HG02759 (cell line): ENCODE measurements at regions not wholly inside any gene's neighbourhood (a gene's known extent, or its start where the extent isn't known, plus 50 kb on each side); places are given as distances from the start of the nearest gene placed in this dataset.

Experiments used
- ATAC-seq: cut with Tn5 transposase; IDR thresholded peaks from one replicate; pipeline ENCODE4 v1.9.1; 2021; ENCODE audit warnings: mild to moderate bottlenecking, moderate library complexity; ENCODE audit not compliant: unreplicated experiment

- no peak for ATAC-seq
Measured at GRCh38 chr20:51111290-51111689, 88.4 kb upstream of the KCNG1 start.

- ATAC-seq: no peak
Measured at GRCh38 chr20:51108638-51109363, 85.9 kb upstream of the KCNG1 start.

DNA sequence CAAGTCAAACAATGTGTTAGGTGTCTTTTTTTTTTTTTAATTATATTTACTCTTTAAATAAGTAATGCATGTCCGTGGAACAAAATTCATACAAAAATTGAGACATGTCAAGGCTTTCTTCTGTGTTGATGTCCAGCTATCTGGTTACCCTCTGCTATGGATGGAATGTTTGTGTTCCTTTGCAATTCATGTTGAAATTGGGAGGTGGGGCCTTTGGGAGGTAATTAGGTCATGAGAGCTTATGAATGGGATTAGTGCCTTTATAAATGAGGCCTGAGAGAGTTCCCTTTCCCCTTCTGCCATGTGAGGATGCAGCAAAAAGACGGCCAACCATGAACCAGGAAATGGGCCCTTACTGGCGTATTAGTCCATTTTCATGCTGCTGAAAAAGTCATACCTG, 83.1 kb upstream of the KCNG1 start:
- ATAC-seq: no peak

DNA sequence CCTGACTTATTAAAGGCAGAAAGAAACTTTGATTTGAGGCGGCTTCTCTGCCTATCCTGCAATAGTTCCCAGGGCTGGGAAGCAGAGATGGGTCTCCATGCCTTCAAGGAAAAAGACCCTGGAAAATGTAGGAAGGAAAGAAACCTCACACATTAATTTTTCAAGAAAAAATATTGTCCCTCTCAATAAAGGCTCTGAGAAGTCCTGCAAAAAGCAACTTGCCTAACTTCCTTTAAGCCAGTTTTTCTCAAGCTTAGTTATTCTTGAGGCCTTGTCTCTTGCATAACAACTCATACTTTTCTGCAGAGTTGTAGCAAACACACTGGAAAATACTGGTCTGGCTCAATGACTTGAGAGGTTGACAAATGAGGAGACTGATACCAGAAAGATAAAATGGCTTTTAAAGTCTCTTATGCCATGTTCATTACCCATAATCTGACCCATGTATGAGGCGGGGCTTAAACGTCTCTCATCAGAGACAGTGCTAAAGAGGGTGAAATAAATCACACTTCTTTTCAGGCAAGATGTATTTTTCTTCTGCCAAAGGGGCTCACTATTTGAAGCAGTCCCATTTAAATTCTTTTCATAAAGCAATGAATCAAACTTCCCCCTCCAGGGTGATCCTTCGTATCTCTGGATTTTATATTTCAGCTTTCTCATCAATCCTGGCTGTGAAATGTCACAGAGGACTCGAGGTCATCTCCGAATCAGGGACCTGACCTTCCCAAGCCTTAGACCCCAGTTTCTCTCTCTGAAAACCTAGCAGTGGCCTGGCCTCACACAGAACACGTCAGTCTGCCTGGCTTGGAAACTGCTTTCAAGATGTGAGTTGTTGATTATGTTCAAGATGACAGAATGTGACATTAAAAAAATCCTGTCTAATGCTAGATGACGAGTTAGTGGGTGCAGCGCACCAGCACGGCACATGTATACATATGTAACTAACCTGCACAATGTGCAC, 82.3 kb upstream of the KCNG1 start:
- no peak for ATAC-seq

- ATAC-seq: no peak
Measured at GRCh38 chr20:51100617-51101016, 77.7 kb upstream of the KCNG1 start.

DNA sequence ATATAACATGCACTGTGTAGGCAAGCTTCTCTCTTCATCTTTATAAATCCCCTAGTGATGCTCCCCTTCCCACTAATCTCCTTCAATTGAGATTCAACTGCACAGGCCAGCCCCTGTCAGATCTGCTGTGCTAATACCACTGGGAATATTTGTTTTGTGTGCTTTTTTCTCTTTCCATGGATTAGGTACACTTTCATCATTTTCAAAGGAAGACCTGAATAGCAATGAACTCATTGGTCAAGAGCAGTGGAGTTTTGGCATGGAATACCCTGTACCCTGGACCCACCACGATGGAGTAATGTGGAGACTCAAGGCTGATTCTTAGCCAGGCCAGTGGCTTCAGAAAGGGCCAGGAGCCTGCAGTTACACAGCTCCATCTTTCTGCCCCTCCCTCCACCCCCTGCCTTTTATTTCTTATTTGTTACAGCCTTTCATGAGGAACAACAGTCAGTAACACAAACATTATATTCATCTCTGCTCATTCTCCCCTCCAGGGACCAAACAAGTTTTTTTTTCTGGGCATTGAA, 75.4 kb upstream of the KCNG1 start:
- ATAC-seq: no peak

DNA sequence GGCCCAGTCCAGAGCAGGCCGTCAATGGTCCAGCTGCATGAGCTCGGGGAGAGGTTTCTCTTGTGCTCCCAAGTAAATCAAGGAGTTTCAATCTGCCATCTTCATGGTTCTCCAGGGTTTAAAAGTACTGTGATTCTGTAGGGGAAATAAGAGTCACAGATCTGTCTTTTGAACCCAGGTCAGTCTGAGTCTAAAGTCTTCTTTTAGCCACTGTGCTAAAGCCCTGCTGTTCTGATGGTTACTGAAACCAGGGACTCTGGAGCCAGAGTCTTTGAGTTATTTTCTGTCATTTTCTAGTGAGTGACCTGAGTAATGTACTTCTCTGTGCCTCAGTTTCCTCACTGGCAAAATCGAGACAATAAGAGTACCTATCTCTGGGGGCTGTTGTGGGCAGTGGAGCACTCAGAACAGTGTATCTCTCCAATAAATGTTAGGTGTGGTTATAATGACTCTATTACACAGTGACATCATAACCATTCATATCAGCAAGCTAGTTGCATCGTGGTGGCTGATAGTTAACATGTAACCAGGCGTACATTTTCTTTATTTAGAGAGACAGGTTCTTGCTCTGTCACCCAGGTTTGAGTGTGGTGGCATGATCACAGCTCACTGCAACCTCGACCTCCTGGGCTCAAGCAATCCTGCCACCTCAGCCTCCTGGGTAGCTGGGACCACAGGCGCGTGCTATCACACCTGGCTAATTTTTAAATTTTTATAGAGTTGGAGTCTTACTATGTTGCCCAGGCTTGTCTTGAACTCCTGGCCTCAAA, 74.6 kb upstream of the KCNG1 start:
- no peak for ATAC-seq

DNA sequence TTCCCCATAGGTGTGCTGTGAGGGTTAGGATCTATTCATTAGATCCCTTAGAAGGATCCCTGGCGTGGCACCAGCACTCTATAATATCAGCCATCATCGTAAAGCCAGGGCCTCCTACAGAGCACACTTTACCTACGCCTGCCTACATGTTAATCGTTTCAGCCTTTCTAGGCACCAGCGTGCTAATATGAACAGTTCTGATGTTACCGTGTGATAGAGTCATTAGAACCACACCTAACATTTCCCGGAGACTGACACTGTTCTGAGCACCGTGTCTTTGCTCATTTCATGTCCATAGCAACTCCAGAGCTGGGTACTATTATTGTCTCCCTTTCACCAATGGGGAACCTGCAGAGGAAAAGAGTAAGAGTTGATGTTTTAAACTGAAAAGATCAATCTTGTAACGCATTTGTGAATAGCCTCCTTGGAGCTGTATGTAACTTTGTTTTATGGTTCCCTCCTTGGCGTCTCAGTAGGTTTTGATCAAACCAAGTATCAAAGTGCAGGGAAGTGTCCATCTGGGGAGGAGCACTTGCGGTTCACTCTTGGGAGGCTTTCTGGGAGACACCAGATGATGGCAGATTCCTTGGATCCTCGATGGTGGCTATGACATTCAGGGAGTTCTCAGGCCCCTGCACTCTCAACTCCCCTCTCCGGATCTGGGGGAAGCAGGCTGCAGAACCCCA, 73.8 kb upstream of the KCNG1 start:
- ATAC-seq: no peak

- ATAC-seq: no peak
Measured at GRCh38 chr20:51095633-51096521, 73.0 kb upstream of the KCNG1 start.

DNA sequence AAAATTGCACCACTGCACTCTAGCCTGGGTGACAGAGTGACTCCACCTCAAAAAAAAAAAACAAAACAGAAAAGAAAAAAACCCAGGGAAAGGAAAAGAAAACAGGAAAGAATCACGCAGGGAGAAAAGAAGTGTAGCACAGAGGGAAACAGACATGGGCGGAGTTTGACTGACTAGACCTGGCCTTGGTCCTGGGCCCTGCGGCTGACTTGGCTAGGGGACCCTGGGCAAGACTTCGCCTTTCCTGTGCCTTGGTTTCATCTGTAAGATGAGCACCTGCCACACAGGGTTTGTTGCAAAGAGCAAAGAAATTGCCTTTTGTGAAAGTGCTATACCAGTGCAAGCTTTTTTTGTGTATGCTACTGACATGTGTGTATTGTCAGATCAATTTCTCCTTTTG, 71.3 kb upstream of the KCNG1 start:
- no peak for ATAC-seq

DNA sequence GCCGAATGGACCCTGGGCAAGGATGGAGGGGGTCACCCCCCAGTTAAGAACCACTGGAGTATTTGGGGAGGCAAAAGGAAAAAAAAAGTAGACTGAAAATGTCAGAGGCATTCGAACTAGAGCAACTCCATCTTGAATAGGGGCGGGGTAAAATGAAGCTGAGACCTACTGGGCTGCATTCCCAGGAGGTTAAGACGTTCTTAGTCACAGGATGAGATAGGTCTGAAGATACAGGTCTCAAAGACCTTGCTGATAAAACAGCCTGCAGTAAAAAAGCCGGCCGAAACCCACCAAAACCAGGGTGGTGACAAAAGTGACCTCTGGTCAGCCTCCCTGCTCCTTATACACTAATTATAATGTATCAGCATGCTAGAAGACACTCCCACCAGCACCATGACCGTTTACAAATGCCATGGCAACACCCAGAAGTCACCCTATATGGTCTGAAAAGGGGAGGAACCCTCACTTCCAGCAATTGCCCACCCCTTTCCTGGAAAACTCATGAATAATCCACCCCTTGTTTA, 70.4 kb upstream of the KCNG1 start:
- ATAC-seq: no peak

DNA sequence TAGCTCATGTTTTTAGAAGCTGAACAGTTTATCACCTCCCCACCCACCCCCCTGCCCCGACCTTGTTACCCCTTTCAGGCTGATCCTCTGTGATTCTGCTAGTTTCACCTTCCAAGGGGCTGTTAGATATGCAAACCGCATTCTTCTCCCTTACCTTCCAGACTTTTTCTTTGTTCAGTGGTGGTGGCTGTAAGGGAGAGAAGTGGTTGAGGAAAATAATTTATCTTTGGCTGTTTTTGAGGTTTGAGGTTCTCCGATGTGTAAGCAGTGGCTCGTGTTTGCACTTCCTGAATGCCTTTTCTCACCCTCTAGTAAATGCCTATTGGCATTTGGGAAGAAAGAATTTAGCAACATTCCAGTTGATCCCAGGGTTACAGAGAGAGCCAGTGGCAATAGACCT, 69.4 kb upstream of the KCNG1 start:
- ATAC-seq: no peak

GRCh38 chr20:51091406-51092195, 68.7 kb upstream of the KCNG1 start:
- no peak for ATAC-seq

GRCh38 chr20:51089840-51090239, 66.9 kb upstream of the KCNG1 start:
- ATAC-seq: no peak

- no peak for ATAC-seq
Measured at GRCh38 chr20:51089272-51089781, 66.4 kb upstream of the KCNG1 start.

DNA sequence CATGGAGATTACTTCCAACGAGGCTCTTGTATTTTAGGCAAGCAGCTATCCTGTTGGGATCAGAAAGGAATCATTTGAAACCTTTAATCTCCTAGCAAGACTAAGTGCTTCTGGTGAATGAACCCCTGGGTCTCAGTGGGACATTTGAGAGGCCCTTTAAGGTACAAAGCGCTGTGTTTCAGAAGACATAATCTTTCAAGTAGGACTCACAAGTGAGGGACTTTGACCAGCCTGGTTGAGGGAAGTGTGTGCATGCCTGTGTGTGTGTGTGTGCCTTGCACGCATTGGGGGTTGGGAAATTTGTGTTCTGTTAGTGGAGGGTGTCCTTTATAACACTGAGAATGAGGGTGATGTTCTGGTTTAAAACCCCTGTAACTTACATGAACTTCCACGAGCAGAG, 64.4 kb upstream of the KCNG1 start:
- no peak for ATAC-seq

GRCh38 chr20:51085769-51086168, 62.9 kb upstream of the KCNG1 start:
- ATAC-seq: no peak
